NB4 (cell line): ENCODE measurements at regions not wholly inside any gene's neighbourhood (a gene's known extent, or its start where the extent isn't known, plus 50 kb on each side); places are given as distances from the start of the nearest gene placed in this dataset.

Source experiments
- MYC ChIP-seq: IDR thresholded peaks from 2 replicates; pipeline ENCODE4 v1.6.1; 2011; ENCODE audit warnings: low read depth, low read length
- POLR2A ChIP-seq: IDR thresholded peaks from 2 replicates; pipeline ENCODE4 v1.6.1; 2011; ENCODE audit warnings: mild to moderate bottlenecking; ENCODE audit not compliant: insufficient read length; ENCODE audit errors: extremely low read depth
- TF ChIP-seq, protein P1 (sequence below): IDR thresholded peaks from one replicate; pipeline ENCODE4 v1.5.1; 2012; ENCODE audit warnings: low read depth, low read length
- TF ChIP-seq, protein P2 (sequence below): IDR thresholded peaks from 2 replicates; pipeline ENCODE4 v1.6.1; 2011; ENCODE audit warnings: low read depth, low read length

DNA sequence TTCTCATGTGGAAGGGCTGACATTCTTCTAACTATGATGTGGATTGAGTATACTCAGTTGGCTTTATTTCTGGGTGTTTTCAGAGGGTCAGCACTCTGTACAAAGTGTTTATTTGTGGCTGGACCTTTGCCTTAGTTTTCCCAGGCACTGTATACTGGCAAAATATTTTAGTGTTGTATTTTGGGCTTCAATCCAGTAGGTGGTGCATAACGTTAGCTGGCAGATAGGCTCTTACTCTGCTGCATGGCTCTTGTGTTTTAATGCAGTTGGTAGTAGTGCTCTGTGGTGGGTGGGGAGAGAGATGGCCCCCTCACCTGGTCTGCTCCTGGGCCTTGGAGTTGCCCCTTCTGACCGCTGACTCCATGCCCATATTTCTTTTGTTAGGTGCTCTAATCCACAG, 75.6 kb upstream of the REG3A start:
- TF ChIP-seq, protein P1, sequence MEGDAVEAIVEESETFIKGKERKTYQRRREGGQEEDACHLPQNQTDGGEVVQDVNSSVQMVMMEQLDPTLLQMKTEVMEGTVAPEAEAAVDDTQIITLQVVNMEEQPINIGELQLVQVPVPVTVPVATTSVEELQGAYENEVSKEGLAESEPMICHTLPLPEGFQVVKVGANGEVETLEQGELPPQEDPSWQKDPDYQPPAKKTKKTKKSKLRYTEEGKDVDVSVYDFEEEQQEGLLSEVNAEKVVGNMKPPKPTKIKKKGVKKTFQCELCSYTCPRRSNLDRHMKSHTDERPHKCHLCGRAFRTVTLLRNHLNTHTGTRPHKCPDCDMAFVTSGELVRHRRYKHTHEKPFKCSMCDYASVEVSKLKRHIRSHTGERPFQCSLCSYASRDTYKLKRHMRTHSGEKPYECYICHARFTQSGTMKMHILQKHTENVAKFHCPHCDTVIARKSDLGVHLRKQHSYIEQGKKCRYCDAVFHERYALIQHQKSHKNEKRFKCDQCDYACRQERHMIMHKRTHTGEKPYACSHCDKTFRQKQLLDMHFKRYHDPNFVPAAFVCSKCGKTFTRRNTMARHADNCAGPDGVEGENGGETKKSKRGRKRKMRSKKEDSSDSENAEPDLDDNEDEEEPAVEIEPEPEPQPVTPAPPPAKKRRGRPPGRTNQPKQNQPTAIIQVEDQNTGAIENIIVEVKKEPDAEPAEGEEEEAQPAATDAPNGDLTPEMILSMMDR: peak; percentile 30
- TF ChIP-seq, protein P2, sequence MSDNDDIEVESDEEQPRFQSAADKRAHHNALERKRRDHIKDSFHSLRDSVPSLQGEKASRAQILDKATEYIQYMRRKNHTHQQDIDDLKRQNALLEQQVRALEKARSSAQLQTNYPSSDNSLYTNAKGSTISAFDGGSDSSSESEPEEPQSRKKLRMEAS: no peak
- no peak for TF ChIP-seq POLR2A
- TF ChIP-seq MYC: no peak
